Osteocyte (in vitro differentiated cells): ENCODE measurements at regions not wholly inside any gene's neighbourhood (a gene's known extent, or its start where the extent isn't known, plus 50 kb on each side); places are given as distances from the start of the nearest gene placed in this dataset.

ENCODE experiments used
- DNase-seq: peaks from one replicate; pipeline ENCODE4 v3.0.0; 2021; ENCODE audit warnings: mixed read lengths; ENCODE audit not compliant: unreplicated experiment; ENCODE audit errors: extremely low spot score
- H3K27ac Mint-ChIP-seq: one replicate; pipeline ENCODE4 v1.8.0; 2021; ENCODE audit warnings: mild to moderate bottlenecking, mixed read lengths; ENCODE audit not compliant: unreplicated experiment
- H3K27me3 Mint-ChIP-seq: one replicate; pipeline ENCODE4 v1.8.0; 2021; ENCODE audit warnings: mixed read lengths; ENCODE audit not compliant: unreplicated experiment
- H3K36me3 Mint-ChIP-seq: one replicate; pipeline ENCODE4 v1.8.0; 2021; ENCODE audit warnings: mixed read lengths; ENCODE audit not compliant: unreplicated experiment
- H3K4me1 Mint-ChIP-seq: one replicate; pipeline ENCODE4 v1.8.0; 2021; ENCODE audit warnings: mixed read lengths; ENCODE audit not compliant: unreplicated experiment
- H3K4me3 Mint-ChIP-seq: one replicate; pipeline ENCODE4 v1.8.0; 2021; ENCODE audit warnings: mild to moderate bottlenecking, moderate library complexity, mixed read lengths; ENCODE audit not compliant: unreplicated experiment
- H3K9me3 Mint-ChIP-seq: one replicate; pipeline ENCODE4 v1.8.0; 2021; ENCODE audit warnings: mixed read lengths; ENCODE audit not compliant: unreplicated experiment
- CTCF ChIP-seq: fragments of 200-600 bp; sonication (generic); IDR thresholded peaks from 2 replicates; pipeline ENCODE4 v1.5.0; 2021; ENCODE audit warnings: antibody characterized with exemption, mild to moderate bottlenecking, moderate library complexity

GRCh38 chr1:168396940-168397684 is 116.4 kb downstream of the TBX19 start:
- DNase-seq, result no peak
- no peak for TF ChIP-seq CTCF
- peaks cover 43% of the 10 kb centered on the region for H3K27me3 Mint-ChIP-seq
- no peaks in the 10 kb centered on the region for H3K9me3 Mint-ChIP-seq
- no peak overlapping the region for H3K27ac Mint-ChIP-seq
- H3K36me3 Mint-ChIP-seq, result no peaks in the 10 kb centered on the region
- H3K4me1 Mint-ChIP-seq, result peaks cover 5% of the 10 kb centered on the region
- no peak overlapping the region for H3K4me3 Mint-ChIP-seq

- no peak for TF ChIP-seq CTCF
- Mint-ChIP-seq H3K4me1 (peaks cover 5% of the 10 kb centered on the region), H3K4me3 (no peak overlapping the region), H3K36me3 (no peaks in the 10 kb centered on the region), H3K9me3 (no peaks in the 10 kb centered on the region), H3K27me3 (peaks cover 49% of the 10 kb centered on the region), H3K27ac (no peak overlapping the region)
- no peak for DNase-seq
These were observed 115.8 kb downstream of the TBX19 start for GRCh38 chr1:168396508-168396907.

- DNase-seq, result no peak
- Mint-ChIP-seq H3K9me3 (no peaks in the 10 kb centered on the region), H3K4me3 (no peak overlapping the region), H3K36me3 (no peaks in the 10 kb centered on the region), H3K27ac (no peak overlapping the region), H3K4me1 (peaks cover 5% of the 10 kb centered on the region), H3K27me3 (peaks cover 49% of the 10 kb centered on the region)
- TF ChIP-seq CTCF, result no peak
These were observed 114.2 kb downstream of the TBX19 start for GRCh38 chr1:168394858-168395257.

GRCh38 chr1:168392958-168393549 is 112.4 kb downstream of the TBX19 start:
- no peak overlapping the region for H3K4me3 Mint-ChIP-seq
- no peaks in the 10 kb centered on the region for H3K9me3 Mint-ChIP-seq

More at GRCh38 chr1:168392958-168393549, 112.4 kb downstream of the TBX19 start:
- no peaks in the 10 kb centered on the region for H3K36me3 Mint-ChIP-seq
- DNase-seq, result no peak
- no peak for TF ChIP-seq CTCF
- no peak overlapping the region for H3K27ac Mint-ChIP-seq
- peaks cover 52% of the 10 kb centered on the region for H3K27me3 Mint-ChIP-seq
- no peaks in the 10 kb centered on the region for H3K4me1 Mint-ChIP-seq
